ENCODE measurements at regions not wholly inside any gene's neighbourhood (a gene's known extent, or its start where the extent isn't known, plus 50 kb on each side); places are given as distances from the start of the nearest gene placed in this dataset.
"Not testable (repeated sequence)": the region's sequence is repeated elsewhere in the genome, so short reads cannot be mapped to it uniquely, and the experiment has no call there.

- not testable (repeated sequence) for DNase-seq (ENCODE audit: low spot score)
Observed at GRCh38 chr4:117922311-117922710, 112.0 kb upstream of the NDST3 start.

- DNase-seq (ENCODE audit: low spot score) = not testable (repeated sequence)
Observed at GRCh38 chr4:117927823-117928222, 106.5 kb upstream of the NDST3 start.

- DNase-seq (ENCODE audit: low spot score) = no peak
Observed at GRCh38 chr4:117941611-117942010, 92.7 kb upstream of the NDST3 start.

- DNase-seq (ENCODE audit: low spot score) = no peak
Observed at GRCh38 chr4:117949621-117950020, 84.7 kb upstream of the NDST3 start.

GRCh38 chr4:117957571-117957970, 76.7 kb upstream of the NDST3 start:
- DNase-seq (ENCODE audit: low spot score) = no peak

- DNase-seq (ENCODE audit: low spot score) = peak; percentile 3
Observed at GRCh38 chr4:117965622-117966021, 68.7 kb upstream of the NDST3 start.

- DNase-seq (ENCODE audit: low spot score) = no peak
Observed at GRCh38 chr4:117968606-117969005, 65.7 kb upstream of the NDST3 start.

- no peak for DNase-seq (ENCODE audit: low spot score)
Observed at GRCh38 chr4:117971403-117971802, 62.9 kb upstream of the NDST3 start.

GRCh38 chr4:117983541-117984365, 50.5 kb upstream of the NDST3 start:
- peak; percentile 71 for DNase-seq (ENCODE audit: low spot score)

- no peak for DNase-seq (ENCODE audit: low spot score)
Observed at GRCh38 chr4:117984366-117984680, 50.0 kb upstream of the NDST3 start.
